Fibroblast of the aortic adventitia (primary cell): ENCODE measurements at regions not wholly inside any gene's neighbourhood (a gene's known extent, or its start where the extent isn't known, plus 50 kb on each side); places are given as distances from the start of the nearest gene placed in this dataset.

Source experiments
- DNase-seq: peaks from one replicate; pipeline ENCODE4 v3.0.0-alpha.2; 2010; ENCODE audit warnings: low read depth
- H3K4me3 ChIP-seq: 2 replicates; pipeline ENCODE4 v1.5.1; 2011; ENCODE audit warnings: low read depth, mild to moderate bottlenecking, control low read depth, low read length, moderate library complexity
- TF ChIP-seq, protein P1 (sequence below): IDR thresholded peaks from 2 replicates; pipeline ENCODE4 v1.5.1; 2011; ENCODE audit warnings: mild to moderate bottlenecking, low read length, control low read depth, inconsistent platforms; ENCODE audit not compliant: insufficient read depth

GRCh38 chr10:117720931-117721835, 178.6 kb downstream of the EMX2 start:
- TF ChIP-seq, protein P1, sequence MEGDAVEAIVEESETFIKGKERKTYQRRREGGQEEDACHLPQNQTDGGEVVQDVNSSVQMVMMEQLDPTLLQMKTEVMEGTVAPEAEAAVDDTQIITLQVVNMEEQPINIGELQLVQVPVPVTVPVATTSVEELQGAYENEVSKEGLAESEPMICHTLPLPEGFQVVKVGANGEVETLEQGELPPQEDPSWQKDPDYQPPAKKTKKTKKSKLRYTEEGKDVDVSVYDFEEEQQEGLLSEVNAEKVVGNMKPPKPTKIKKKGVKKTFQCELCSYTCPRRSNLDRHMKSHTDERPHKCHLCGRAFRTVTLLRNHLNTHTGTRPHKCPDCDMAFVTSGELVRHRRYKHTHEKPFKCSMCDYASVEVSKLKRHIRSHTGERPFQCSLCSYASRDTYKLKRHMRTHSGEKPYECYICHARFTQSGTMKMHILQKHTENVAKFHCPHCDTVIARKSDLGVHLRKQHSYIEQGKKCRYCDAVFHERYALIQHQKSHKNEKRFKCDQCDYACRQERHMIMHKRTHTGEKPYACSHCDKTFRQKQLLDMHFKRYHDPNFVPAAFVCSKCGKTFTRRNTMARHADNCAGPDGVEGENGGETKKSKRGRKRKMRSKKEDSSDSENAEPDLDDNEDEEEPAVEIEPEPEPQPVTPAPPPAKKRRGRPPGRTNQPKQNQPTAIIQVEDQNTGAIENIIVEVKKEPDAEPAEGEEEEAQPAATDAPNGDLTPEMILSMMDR, result no peak
- DNase-seq, result no peak
- H3K4me3 ChIP-seq, result no peak overlapping the region

- no peak overlapping the region for H3K4me3 ChIP-seq
- TF ChIP-seq, protein P1, result no peak
- no peak for DNase-seq
These were observed 179.3 kb downstream of the EMX2 start for GRCh38 chr10:117721873-117722272.

DNA sequence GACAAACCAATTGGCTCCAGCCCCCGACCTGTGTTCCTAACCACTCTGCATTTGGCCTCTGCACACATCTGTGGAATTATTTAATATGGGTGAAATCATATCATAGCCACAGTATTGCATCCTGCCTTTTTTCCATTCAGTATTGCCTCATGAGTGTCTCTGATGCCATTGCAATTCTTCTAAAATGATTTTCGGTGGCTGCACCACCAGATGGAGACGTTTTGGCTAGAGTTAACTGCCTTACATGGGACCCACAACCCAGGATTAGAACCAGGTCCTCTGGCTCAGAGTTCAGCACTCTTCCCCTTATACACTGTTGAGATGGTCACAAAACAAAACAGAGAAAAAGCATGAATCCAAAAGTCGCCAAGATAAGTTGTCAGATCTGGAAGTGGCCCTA, 180.8 kb downstream of the EMX2 start:
- DNase-seq, result no peak
- TF ChIP-seq, protein P1, result no peak
- H3K4me3 ChIP-seq, result no peak overlapping the region

DNA sequence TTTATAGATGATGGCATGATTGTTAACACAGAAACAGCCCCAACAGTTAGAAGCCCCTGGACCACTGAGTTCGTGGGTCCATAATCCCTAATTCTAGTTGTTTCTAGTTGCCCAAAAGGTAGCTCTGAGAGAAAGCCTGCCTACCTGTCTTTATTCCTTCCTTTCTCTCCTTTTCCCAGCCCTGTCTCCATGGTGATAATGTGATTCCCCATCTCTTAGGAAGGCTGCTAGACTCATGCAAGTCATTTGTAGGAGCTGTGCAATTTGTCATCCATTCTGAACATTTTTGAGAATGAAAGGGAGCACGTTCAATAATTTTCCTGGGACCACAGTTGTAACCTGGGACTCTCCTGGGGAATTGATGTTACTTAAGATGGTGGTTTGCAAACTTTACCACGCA, 183.4 kb downstream of the EMX2 start:
- no peak overlapping the region for H3K4me3 ChIP-seq
- TF ChIP-seq, protein P1, result no peak

DNA sequence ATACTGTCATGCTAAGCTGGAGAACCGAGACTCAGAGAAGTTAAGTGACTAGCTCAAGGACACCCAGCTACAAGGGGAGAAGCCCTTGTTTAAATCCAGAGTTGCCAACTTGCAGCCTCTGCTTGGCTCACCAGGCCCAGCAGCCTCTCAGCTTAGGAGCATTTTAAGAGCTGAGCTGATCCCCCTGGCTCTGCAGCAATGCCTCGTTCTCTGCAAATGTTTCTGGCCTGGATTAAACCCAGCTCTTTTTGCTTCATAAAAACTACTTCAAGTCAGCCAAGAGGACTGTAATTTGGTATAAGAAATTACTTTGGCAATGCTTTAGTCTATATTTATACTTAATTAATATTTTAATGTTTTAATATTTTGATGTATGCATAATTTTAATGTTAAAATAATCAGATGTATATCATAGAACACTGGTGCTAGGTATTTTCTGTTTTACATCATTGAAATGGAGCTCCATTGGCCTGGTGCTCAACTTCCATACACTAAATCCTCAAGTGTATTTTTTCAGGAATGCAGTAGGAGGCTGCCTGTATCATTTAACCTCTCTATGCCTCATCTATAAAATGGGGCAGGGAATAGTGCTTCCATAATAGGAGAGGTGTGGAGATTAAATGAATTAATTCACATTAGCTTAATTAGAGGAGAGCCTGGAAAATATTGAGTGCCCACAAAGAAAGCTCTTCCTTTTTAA, 184.2 kb downstream of the EMX2 start:
- H3K4me3 ChIP-seq, result no peak overlapping the region
- DNase-seq, result no peak
- TF ChIP-seq, protein P1, result no peak

More for the DNA sequence above, 183.4 kb downstream of the EMX2 start:
- DNase-seq, result no peak

DNA sequence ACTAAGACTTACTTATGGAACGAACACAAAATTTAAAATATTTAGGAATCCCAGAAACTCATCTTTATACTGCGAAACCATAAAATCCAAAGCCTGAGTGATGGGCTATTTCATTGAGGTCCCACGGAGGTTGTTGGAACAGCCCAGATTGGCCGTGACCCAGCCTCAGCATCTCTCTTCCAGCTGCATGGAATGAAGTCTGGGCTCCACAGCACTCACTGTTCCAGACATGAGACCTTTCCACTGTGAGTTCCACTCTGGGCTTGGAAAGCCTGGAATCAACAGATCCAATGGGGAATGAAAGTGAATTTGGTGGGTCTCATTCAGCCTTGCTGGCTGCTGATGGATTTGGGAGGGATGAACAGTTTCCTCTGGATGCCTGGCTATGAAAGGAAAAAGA, 184.9 kb downstream of the EMX2 start:
- no peak for DNase-seq
- no peak overlapping the region for H3K4me3 ChIP-seq
- TF ChIP-seq, protein P1, result no peak
